HepG2 (cell line): ENCODE measurements at regions not wholly inside any gene's neighbourhood (a gene's known extent, or its start where the extent isn't known, plus 50 kb on each side); places are given as distances from the start of the nearest gene placed in this dataset.
"Not testable (repeated sequence)": the region's sequence is repeated elsewhere in the genome, so short reads cannot be mapped to it uniquely, and the experiment has no call there.

Source experiments
- BCL3 ChIP-seq: sonication (generic); formaldehyde crosslinking; IDR thresholded peaks from 2 replicates; pipeline ENCODE4 v1.5.1; 2020; ENCODE audit warnings: mild to moderate bottlenecking, missing genetic modification reagents, moderate library complexity
- CHD2 ChIP-seq: IDR thresholded peaks from 2 replicates; pipeline ENCODE4 v1.6.1; 2011; ENCODE audit warnings: low read depth, low read length, improper control_type of control experiment
- ELF4 ChIP-seq: sonication (generic); formaldehyde crosslinking; IDR thresholded peaks from 2 replicates; pipeline ENCODE4 v1.5.0; 2020; ENCODE audit warnings: missing genetic modification reagents, mild to moderate bottlenecking, moderate library complexity, borderline replicate concordance
- NR3C1 ChIP-seq: sonication (generic); formaldehyde crosslinking; IDR thresholded peaks from 2 replicates; pipeline ENCODE4 v1.4.0; 2020; ENCODE audit warnings: missing genetic modification reagents
- PAX8 ChIP-seq: sonication (generic); formaldehyde crosslinking; IDR thresholded peaks from 2 replicates; pipeline ENCODE4 v1.8.0; 2022; ENCODE audit warnings: mild to moderate bottlenecking, missing genetic modification reagents, borderline replicate concordance
- RARA ChIP-seq: IDR thresholded peaks from 2 replicates; pipeline ENCODE4 v1.6.1; 2016; ENCODE audit warnings: missing genetic modification reagents, missing compliant biosample characterization
- XRCC5 ChIP-seq: fragments of 200-400 bp; formaldehyde crosslinking; optimal IDR thresholded peaks from 2 replicates; pipeline ENCODE3; 2017; ENCODE audit warnings: mild to moderate bottlenecking, low read length
- YEATS2 ChIP-seq: sonication (generic); formaldehyde crosslinking; IDR thresholded peaks from 2 replicates; pipeline ENCODE4 v1.4.0; 2020; ENCODE audit warnings: missing genetic modification reagents, borderline replicate concordance
- ZSCAN25 ChIP-seq: sonication (generic); formaldehyde crosslinking; IDR thresholded peaks from 2 replicates; pipeline ENCODE4 v1.8.0; 2022; ENCODE audit warnings: mild to moderate bottlenecking, missing genetic modification reagents
- ZZZ3 ChIP-seq: sonication (generic); formaldehyde crosslinking; IDR thresholded peaks from 2 replicates; pipeline ENCODE4 v1.4.0; 2020; ENCODE audit warnings: missing genetic modification reagents, mild to moderate bottlenecking, borderline replicate concordance

DNA sequence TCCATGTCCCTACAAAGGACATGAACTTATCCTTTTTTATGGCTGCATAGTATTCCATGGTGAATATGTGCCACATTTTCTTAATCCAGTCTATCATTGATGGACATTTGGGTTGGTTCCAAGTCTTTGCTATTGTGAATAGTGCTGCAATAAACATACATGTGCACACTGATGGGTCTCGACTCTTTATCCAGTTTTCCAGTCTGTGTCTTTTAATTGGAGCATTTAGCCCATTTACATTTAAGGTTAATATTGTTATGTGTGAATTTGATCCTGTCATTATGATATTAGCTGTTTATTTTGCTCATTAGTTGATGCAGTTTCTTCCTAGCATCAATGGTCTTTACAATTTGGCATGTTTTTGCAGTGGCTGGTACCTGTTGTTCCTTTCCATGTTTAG lies 272.0 kb upstream of the NAALADL2 start:
- not testable (repeated sequence) for TF ChIP-seq YEATS2 (CRISPR knock-in tag); RARA (CRISPR knock-in tag); NR3C1; PAX8 (CRISPR knock-in tag); ELF4; ZSCAN25 (CRISPR knock-in tag); ZZZ3 (CRISPR knock-in tag); XRCC5; CHD2; BCL3 (CRISPR knock-in tag)
